HepG2 (cell line): ENCODE measurements at regions not wholly inside any gene's neighbourhood (a gene's known extent, or its start where the extent isn't known, plus 50 kb on each side); places are given as distances from the start of the nearest gene placed in this dataset.

Experiments
- ATM ChIP-seq: fragments of 450-650 bp; IDR thresholded peaks from 2 replicates; pipeline ENCODE4 v1.7.1; 2017; ENCODE audit warnings: mild to moderate bottlenecking, borderline replicate concordance
- DR1 ChIP-seq: sonication (generic); formaldehyde crosslinking; IDR thresholded peaks from 2 replicates; pipeline ENCODE4 v1.8.0; 2021; ENCODE audit warnings: mild to moderate bottlenecking, missing genetic modification reagents, inconsistent platforms
- HDAC2 ChIP-seq: sonication (generic); formaldehyde crosslinking; IDR thresholded peaks from 2 replicates; pipeline ENCODE4 v1.4.0; 2020; ENCODE audit warnings: missing genetic modification reagents
- KMT2B ChIP-seq: IDR thresholded peaks from 2 replicates; pipeline ENCODE4 v1.6.1; 2016; ENCODE audit warnings: missing genetic modification reagents, missing compliant biosample characterization
- ZNF354B ChIP-seq: sonication (generic); formaldehyde crosslinking; IDR thresholded peaks from 2 replicates; pipeline ENCODE4 v1.8.0; 2022; ENCODE audit warnings: mild to moderate bottlenecking, missing genetic modification reagents
- ZNF367 ChIP-seq: sonication (generic); formaldehyde crosslinking; IDR thresholded peaks from 2 replicates; pipeline ENCODE4 v1.4.0; 2020; ENCODE audit warnings: missing genetic modification reagents, borderline replicate concordance
- ZNF724P ChIP-seq: sonication (generic); formaldehyde crosslinking; IDR thresholded peaks from 2 replicates; pipeline ENCODE4 v1.8.0; 2022; ENCODE audit warnings: missing genetic modification reagents, borderline replicate concordance
- TF ChIP-seq, protein P1 (sequence below): sonication (generic); formaldehyde crosslinking; IDR thresholded peaks from 2 replicates; pipeline ENCODE4 v1.4.0; 2020; ENCODE audit warnings: low read depth, missing genetic modification reagents
- TF ChIP-seq, protein P2 (sequence below): sonication (generic); formaldehyde crosslinking; IDR thresholded peaks from 2 replicates; pipeline ENCODE4 v1.5.0; 2020; ENCODE audit warnings: mild to moderate bottlenecking, missing genetic modification reagents, moderate library complexity

DNA sequence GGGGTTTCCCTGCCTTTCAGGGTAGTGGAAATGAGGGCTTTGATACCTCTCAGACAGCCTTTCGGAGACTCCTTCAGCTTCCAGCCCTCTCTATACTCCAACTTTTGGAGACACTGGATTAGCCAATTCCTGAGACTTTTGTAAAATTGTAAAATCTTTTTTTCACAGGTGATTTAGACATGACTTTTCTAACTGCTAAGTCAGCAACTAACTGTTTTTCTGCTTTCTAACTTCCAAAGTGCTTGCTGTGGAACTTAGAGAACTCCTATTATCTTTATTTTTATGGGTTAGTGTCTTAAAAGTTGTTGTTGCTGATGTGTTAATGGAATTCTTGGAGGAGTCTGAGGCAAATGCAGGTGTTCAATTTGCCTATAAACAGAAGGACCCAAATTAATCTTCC, 616.7 kb upstream of the ID2 start:
- TF ChIP-seq ATM = no peak
- no peak for TF ChIP-seq HDAC2
- no peak for TF ChIP-seq ZNF367 (CRISPR knock-in tag)
- no peak for TF ChIP-seq DR1 (CRISPR knock-in tag)
- TF ChIP-seq ZNF724P (CRISPR knock-in tag) = no peak
- TF ChIP-seq, protein P1, sequence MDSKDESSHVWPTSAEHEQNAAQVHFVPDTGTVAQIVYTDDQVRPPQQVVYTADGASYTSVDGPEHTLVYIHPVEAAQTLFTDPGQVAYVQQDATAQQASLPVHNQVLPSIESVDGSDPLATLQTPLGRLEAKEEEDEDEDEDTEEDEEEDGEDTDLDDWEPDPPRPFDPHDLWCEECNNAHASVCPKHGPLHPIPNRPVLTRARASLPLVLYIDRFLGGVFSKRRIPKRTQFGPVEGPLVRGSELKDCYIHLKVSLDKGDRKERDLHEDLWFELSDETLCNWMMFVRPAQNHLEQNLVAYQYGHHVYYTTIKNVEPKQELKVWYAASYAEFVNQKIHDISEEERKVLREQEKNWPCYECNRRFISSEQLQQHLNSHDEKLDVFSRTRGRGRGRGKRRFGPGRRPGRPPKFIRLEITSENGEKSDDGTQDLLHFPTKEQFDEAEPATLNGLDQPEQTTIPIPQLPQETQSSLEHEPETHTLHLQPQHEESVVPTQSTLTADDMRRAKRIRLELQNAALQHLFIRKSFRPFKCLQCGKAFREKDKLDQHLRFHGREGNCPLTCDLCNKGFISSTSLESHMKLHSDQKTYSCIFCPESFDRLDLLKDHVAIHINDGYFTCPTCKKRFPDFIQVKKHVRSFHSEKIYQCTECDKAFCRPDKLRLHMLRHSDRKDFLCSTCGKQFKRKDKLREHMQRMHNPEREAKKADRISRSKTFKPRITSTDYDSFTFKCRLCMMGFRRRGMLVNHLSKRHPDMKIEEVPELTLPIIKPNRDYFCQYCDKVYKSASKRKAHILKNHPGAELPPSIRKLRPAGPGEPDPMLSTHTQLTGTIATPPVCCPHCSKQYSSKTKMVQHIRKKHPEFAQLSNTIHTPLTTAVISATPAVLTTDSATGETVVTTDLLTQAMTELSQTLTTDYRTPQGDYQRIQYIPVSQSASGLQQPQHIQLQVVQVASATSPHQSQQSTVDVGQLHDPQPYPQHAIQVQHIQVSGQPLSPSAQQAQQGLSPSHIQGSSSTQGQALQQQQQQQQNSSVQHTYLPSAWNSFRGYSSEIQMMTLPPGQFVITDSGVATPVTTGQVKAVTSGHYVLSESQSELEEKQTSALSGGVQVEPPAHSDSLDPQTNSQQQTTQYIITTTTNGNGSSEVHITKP (CRISPR knock-in tag) = no peak
- TF ChIP-seq KMT2B = no peak
- TF ChIP-seq, protein P2, sequence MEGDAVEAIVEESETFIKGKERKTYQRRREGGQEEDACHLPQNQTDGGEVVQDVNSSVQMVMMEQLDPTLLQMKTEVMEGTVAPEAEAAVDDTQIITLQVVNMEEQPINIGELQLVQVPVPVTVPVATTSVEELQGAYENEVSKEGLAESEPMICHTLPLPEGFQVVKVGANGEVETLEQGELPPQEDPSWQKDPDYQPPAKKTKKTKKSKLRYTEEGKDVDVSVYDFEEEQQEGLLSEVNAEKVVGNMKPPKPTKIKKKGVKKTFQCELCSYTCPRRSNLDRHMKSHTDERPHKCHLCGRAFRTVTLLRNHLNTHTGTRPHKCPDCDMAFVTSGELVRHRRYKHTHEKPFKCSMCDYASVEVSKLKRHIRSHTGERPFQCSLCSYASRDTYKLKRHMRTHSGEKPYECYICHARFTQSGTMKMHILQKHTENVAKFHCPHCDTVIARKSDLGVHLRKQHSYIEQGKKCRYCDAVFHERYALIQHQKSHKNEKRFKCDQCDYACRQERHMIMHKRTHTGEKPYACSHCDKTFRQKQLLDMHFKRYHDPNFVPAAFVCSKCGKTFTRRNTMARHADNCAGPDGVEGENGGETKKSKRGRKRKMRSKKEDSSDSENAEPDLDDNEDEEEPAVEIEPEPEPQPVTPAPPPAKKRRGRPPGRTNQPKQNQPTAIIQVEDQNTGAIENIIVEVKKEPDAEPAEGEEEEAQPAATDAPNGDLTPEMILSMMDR (CRISPR knock-in tag) = no peak
- no peak for TF ChIP-seq ZNF354B (CRISPR knock-in tag)
